ENCODE measurements at regions not wholly inside any gene's neighbourhood (a gene's known extent, or its start where the extent isn't known, plus 50 kb on each side); places are given as distances from the start of the nearest gene placed in this dataset.

DNA sequence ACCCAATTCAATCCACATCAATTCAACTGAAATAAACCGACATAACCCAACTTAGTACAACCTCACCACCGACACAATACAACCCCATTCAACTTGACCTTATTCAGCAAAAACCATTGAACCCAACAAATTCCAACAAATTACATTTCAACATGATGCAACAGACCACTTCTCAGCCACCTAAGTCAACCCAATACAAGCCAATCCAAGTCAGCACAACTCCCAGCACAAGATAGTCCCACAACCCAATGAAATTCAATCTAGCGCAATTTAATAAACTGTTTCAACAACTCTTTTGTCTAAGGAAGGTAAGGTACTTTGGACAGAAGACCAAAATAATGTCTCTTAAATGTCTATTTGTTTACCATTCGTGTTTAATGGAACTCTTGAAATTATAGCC lies 226.0 kb downstream of the MIAT start:
- no peak for DNase-seq
- in situ Hi-C loops (cut with MboI; ENCODE audit: low pct_unique_long_range_greater_than_20kb, low sequenced_read_pairs): no loop called here

DNA sequence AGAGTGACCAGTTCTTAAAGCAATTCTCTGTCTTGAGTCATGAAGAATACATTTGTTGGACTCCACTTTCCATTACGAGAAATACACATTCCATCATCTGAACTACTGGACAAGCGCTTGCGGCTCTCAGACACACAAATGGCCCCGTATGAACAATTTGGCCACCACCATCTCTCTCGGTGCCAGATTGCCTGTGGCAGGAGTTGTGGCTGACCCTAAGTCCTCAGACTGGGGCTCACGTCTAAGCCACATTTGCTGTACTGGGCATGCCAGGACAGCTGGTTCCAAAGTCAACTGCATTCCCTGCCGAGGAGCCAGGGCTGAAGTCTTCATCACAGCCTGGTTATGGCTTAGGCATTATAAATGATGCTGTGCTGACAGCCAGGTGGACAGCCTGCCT lies 227.5 kb downstream of the MIAT start:
- in situ Hi-C loops (cut with MboI; ENCODE audit: low pct_unique_long_range_greater_than_20kb, low sequenced_read_pairs): no loop called here
- DNase-seq: no peak

DNA sequence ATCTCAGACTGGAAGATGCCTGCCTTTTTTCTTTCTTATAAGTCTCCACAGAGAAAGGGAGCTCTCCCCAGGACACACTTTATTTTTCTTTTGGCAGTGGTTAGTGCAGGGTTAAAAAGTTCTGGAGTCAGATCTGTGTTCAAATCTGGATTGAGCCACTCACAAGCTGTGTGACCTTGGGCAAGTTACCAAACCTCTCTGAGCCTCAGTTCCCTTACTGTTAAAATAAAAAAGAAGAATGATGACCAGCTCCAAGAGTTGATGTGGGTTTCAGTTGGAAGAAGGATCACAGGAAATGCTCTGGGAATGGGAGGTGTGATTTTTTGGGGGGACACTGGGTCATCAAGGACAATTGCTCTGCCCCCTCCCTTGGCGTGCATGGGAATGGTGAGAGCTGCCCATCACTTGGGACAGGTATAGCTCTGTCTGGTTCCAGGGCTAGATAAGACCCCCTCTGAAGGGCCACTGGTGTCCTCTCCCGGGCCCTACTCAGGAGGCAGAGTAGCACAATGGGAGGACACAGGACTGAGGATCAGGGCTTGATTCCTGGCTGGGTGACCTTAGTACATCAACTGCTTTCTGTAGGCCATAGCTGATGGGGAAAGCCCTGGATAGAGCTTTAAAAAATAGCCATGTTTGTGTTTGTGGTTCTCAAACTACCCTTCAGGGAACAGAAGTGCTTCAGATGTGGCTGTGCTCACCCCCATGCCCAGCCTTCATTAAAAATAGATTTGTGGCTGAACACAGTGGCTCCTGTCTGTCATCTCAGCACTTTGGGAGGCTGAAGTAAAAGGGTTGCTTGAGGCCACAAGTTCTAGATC lies 228.3 kb downstream of the MIAT start:
- in situ Hi-C loops (cut with MboI; ENCODE audit: low pct_unique_long_range_greater_than_20kb, low sequenced_read_pairs): no loop called here
- no peak for DNase-seq

DNA sequence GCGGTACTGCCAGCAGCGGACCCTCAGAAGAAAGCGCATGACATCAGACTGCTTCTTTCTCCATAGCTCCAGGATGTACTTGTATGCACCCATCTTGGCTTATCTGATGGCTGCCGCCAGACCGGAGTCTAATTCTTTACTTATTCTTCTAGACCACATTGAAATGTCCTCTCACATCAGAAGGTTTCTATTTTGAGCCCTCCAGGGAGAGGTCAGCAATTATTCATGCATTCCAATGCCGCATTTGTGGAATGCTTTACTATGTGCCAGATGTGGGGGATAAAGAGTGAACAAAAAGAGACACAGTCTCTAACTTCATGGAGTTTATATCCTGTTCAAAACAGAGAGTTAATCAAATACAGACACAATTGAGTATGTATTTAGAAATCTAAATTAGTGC lies 230.1 kb downstream of the MIAT start:
- in situ Hi-C loops (cut with MboI; ENCODE audit: low pct_unique_long_range_greater_than_20kb, low sequenced_read_pairs): no loop called here
- no peak for DNase-seq

DNA sequence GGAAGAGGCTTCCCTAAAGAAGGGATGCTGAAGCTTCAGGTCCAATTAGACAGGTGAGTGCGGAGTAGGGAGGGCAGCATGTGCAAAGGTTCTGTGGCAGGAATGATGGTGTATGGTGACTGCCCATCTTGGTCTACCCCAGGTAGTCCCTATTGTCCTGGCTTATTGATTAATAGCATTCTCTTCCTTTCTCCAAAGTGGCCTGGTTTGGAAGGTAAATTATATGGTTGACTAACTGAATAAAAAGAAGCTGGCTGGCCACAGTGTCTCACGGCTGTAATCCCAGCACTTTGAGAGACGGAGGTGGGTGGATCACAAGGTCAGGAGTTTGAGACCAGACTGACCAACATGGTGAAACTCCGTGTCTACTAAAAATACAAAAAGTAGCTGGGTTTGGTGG lies 230.5 kb downstream of the MIAT start:
- no peak for DNase-seq

DNA sequence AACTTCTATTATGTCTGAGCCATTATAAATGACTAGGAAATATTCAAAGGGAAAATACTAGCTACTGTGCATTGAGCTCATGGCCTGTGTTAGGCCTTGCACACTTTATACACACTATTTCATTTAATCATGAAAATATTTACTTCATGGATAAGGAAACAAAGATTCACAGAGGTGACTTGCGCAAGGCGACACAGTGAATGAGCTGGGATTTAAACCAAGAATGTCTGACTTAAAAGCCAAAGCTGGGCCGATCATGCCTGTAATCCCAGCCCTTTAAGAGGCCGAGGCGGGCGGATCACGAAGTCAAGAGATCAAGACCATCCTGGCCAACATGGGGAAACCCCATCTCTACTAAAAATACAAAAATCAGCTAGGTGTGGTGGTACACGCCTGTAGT lies 231.5 kb downstream of the MIAT start:
- no peak for DNase-seq
- in situ Hi-C loops (cut with MboI; ENCODE audit: low pct_unique_long_range_greater_than_20kb, low sequenced_read_pairs): no loop called here

More for the DNA sequence above, 230.5 kb downstream of the MIAT start:
- in situ Hi-C loops (cut with MboI; ENCODE audit: low pct_unique_long_range_greater_than_20kb, low sequenced_read_pairs): no loop called here

DNA sequence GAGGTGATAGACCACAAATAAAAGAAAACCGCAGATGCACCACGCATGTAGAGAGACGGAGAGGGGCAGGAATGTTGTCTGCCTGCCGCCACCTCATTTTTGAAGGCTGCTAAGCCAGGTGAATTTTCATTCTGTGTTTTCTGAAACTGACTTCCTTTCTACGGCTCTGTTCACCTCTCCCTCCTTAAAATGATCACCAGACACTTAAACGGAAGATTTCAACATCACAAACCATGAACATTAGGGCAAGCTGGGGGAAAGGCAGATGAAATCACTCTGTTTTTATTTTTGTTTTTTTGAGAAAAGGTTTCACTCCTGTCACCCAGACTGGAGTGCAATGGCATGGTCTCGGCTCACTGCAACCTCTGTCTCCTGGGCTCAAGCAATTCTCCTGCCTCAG lies 232.4 kb downstream of the MIAT start:
- DNase-seq: no peak
- in situ Hi-C loops (cut with MboI; ENCODE audit: low pct_unique_long_range_greater_than_20kb, low sequenced_read_pairs): no loop called here

DNA sequence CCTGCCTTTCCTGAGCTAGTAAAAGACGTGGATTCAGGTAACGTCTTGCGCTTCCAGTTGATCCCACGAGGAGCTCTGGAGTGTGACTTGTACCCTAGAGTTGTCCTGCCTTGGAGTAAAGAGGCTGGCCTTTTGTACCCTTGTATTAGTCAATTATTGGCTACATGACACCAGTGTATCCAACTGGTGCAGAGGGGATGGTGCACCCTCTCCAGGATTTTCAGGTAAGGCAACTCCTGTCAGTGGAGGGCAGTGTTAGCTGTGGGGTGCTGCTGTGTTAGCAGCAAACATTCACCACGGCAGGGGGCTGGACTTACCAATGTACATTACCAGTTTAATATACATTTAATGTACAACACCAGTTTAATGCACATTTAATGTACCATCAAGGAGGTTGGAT lies 233.5 kb downstream of the MIAT start:
- in situ Hi-C loops (cut with MboI; ENCODE audit: low pct_unique_long_range_greater_than_20kb, low sequenced_read_pairs): no loop called here
- no peak for DNase-seq

DNA sequence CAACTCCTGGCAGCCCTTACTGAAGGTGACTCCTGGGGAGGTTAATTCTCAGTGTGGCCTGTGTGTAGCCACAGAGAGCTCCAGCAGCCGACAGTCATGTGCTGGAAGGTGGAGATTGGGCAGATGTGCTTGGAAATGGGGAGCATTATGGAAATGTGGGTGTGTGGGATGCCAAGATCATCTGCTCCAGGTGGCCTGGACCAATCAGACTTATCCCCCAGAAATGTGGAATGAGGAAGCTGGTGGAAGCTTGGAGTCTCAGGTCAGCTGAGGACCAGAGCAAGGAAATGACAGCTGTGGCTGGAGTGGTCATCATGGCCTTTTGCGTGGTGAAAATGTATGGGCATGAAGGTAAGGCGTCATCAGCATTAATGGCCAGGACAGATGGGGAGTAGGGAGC lies 234.0 kb downstream of the MIAT start:
- DNase-seq: no peak
- in situ Hi-C loops (cut with MboI; ENCODE audit: low pct_unique_long_range_greater_than_20kb, low sequenced_read_pairs): no loop called here

DNA sequence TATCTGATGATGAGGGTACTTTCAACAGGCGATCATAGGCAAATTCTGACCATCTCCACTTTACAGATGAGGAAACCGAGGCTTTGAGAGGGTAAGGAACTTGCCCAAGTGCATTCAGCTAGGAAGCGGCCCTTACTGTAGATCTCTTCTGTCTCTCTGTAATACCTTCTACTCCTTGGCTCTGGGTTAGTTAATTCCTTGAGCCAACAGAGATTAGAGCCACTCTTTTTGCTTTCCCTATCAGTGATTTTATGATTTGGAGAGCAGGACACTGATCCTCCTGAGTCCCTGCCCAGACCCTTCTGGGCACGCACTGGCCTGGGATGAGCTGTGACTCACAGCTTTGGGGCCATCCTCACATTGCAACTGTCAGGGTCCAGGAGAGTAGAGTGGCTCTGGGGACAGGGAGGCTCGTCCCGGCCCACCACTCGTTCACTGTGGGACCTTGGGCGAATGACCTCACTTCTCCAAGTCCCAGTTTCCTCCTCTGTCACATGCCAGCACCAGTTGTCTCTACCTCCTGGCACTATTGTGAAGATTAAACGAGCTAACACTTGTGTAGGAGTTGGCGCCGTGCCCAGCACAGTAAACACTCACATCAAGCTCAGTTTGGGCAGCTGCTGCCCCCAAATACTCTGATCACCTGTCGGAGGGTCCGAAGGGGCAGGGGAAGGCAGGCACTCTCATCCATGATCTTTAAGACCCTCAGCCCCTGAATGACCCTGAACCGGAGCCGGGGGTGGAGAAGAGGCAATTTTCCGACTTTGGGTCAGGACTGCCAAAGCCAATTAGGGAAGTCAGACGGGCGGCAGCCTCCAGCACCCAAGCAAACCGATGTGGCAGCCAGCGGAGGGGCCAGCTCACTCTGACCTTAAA lies 235.0 kb downstream of the MIAT start:
- in situ Hi-C loops (cut with MboI; ENCODE audit: low pct_unique_long_range_greater_than_20kb, low sequenced_read_pairs): no loop called here
- no peak for DNase-seq

DNA sequence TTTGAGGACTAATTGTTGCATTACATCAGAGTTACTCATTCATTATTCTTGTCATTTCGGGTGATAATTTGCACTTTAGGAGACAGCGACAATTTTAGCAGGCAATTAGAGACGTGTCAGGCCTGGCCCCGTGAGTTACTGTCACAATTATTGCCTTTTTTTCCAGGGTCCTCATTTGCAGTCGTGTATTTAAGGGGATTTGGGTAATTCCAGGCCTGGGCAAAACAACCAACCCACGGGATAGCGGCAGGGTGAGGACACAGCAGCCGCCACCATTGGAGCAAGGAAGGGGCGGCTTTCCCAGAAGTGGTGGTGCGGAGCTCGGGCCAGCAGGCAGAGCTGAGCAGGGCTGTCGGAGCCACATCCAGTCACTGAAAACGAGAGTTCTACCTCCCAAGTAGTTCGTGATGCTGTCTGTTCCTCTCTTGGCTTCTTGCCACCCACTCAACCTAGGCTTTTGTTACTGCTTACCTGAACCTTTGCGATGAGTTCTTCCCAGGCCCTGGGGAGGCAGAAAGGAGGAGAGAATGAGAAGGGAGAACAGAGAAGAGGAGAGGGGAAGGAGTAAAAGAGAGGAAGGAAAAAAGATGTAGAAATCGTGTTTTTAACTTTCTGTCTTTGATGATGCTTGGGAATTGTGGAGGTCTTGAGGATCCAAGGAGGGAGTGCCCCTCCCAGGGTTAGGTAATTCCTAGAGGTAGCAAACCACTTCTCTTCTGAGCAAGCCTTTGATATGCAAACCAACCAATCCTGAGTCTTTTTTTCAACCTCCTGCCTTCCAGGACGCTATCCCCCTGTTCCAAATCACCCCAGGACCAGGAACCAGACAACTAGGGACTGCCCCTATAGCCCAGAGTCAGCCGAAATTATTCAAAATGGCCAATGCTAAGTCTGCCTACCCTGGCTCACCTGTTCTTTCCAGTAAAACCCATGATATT lies 236.1 kb downstream of the MIAT start:
- DNase-seq: no peak
- in situ Hi-C loops (cut with MboI; ENCODE audit: low pct_unique_long_range_greater_than_20kb, low sequenced_read_pairs): no loop called here

DNA sequence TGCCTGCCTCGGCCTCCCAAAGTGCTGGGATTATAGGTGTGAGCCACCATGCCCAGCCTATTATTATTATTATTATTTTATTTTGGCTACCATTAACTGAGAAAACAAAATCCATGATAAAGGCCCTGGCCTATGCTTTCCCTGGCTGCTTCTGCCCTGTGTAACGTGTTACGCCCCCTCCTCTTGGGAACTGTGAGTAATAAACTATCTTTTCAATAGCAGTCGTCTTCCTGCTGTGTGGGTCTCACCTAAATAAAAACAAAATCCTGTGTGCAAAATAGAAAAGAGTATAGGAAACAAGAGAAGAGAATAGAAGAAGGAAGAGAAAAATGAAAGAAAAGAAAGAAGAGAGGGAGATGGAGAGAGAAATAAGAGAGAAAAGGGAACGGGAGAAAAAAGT lies 237.0 kb downstream of the MIAT start:
- in situ Hi-C loops (cut with MboI; ENCODE audit: low pct_unique_long_range_greater_than_20kb, low sequenced_read_pairs): no loop called here
- DNase-seq: no peak

DNA sequence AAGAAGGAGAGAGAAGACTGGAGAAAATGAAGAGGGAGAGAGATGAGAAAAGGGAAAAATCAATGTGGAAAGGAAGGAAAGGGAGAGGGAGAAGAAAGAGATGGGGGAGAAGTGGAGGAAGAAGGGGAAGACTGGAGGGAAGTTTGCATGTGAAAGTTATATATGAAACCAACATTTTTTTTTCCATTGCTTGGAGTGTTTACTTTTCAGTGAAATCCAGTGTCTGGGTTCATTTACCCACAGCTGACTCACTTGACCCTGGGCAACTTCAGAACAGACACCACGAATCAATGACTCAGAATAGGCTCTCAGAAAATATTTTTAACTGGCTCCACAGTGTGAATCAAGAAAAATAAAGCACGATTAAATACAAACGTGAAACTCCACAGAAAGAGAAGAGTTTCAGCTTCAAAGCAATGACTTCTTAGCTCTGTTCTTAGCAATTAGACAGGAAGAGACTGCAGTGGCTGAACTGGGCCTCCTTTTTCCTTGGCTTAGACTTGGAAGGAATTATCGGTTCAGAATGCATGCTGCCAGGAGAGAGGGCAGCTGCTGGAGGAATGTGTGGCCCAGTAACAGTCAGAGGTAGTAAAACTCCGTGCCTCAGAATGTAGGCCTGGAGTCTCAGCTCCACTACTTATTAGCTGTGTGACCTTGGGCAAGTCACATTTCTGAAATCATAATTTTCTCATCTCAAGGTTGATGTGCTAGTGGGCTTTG lies 237.5 kb downstream of the MIAT start:
- in situ Hi-C loops (cut with MboI; ENCODE audit: low pct_unique_long_range_greater_than_20kb, low sequenced_read_pairs): no loop called here
- no peak for DNase-seq

DNA sequence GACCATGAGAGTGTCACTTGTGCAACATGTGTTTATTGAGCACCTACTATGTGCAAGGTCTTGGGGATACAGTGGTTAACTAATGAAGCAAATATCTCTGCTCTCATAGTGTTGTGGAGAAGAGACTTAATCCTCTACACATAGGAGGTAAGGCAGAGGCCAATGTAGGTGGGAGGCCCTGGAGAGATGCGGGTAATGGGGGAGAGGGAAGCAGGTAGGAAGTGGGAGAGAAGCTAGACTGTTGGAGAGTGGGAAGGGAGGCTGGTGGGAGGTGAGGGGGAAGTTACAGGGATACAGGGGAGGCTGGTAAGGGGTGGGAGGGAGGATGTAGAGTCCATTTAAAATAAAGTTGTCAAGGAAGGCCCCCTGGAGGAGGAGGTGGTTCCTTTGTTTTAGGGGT lies 240.0 kb downstream of the MIAT start:
- DNase-seq: no peak
- in situ Hi-C loops (cut with MboI; ENCODE audit: low pct_unique_long_range_greater_than_20kb, low sequenced_read_pairs): no loop called here

DNA sequence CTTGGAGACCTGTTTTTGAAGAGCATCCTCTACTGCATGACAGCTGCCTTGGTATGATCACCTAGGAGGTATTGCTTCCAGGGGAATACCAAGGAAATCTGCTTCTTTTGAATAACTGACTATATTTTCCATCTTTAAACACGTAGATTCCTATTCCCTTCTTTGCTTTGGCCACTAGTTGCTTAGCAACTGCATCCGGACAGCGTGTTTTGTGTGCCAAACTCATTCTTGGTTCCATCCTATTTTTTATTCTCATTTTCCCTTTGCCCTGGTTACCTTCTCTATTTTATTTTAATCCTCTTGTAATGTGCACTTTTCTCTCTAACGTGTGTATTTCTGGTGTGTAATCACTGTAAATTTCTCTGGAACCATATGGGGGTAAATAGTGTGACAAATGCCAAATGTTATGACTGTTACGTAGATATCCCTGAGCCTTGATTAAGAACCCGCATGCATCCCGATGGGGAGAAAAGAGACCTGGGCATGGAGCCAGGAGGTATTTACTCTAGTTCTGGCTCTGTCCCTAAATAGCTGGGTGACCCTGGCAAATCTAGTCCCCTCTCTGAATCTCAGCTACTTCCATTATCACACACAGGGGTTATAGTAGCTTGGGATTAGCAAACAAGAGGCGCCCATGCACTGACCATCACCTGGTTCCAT lies 241.7 kb downstream of the MIAT start:
- in situ Hi-C loops (cut with MboI; ENCODE audit: low pct_unique_long_range_greater_than_20kb, low sequenced_read_pairs): no loop called here
- no peak for DNase-seq

DNA sequence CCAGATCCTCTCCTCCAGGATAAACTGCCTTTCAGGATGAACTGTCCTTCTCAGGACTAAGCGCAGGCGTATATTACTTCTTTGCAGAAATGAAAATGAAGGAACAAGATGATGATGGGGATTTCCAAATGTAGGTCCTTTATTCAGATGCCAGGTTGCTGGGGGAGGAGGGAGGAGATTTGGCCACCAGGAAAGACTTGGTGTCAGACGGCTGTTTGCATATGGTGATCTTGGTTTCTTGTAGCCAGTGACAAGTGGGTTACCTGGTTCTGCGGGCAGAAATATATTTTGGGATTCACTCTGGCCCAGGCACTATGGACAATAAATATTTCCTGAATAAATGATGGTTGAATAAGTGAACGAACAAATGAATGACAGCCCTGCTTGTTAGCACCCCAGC lies 243.4 kb downstream of the MIAT start:
- no peak for DNase-seq
- in situ Hi-C loops (cut with MboI; ENCODE audit: low pct_unique_long_range_greater_than_20kb, low sequenced_read_pairs): no loop called here

DNA sequence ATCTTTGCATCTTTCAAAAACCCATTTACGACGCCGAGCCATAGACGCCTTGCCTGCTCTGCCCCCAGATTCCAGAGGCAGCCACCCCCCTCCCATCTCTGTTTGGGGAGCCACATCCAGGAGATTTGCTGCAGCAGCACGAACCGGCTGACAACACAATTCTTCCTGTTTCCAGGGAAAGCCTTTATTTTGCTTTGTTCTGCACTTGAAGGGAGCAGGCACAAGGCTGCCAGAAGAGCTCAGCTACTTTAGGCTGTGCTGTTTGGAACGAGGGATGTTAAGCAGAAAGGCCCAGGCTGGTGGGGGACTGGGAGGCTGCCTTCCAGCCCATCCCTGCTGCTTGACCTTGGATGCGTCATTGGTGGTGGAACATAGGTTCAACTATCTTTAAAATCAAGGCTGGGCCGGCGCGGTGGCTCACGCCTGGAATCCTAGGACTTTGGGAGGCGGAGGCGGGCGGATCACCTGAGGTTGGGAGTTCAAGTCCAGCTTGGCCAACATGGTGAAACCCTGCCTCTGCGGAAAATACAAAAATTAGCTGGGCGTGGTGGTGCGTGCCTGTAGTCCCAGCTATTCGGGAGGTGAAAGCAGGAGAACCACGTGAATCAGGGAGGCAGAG lies 243.9 kb downstream of the MIAT start:
- no peak for DNase-seq
- in situ Hi-C loops (cut with MboI; ENCODE audit: low pct_unique_long_range_greater_than_20kb, low sequenced_read_pairs): no loop called here

DNA sequence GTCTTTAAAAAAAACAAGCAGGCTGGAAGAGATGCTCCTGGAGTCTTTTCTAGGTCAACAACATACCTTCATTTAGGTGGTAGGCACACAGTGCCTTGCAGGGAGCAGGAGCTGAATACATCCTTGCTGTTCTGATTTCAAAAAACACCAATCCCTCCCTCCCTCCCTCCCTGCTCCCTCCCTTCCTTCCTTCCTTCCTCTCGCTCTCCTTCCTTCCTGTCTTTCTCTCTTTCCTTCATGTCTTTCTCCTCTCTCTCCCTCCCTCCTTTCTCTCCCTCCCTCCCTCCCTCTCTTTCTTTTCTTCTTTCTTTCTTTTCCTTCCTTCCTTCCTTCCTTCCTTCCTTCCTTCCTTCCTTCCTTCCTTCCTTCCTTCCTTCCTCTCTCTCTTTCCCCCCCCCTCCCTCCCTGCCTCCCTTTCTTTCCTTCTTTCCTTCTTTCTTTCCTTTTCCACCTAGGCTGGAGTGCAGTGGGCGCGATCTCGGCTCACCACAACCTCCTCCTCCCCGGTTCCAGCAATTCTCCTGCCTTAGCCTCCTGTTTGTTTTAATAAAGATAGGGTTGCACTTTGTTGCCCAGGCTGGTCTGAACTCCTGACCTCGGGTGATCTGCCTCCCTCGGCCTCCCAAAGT lies 245.1 kb downstream of the MIAT start:
- in situ Hi-C loops (cut with MboI; ENCODE audit: low pct_unique_long_range_greater_than_20kb, low sequenced_read_pairs): no loop called here
- no peak for DNase-seq
